Heart left ventricle (tissue), 16 donors: ENCODE measurements at regions not wholly inside any gene's neighbourhood (a gene's known extent, or its start where the extent isn't known, plus 50 kb on each side); places are given as distances from the start of the nearest gene placed in this dataset.

ENCODE experiments used
- ATAC-seq, 4 donors: fragments of 200-7000 bp; cut with Tn5 transposase; one replicate each; pipeline ENCODE4 v1.9.1; 2020 to 2022; ENCODE audit warnings: moderate library complexity in 4 of 4, mild to moderate bottlenecking in 3 of 4, moderate number of reproducible peaks in 1 of 4
- DNase-seq, 5 donors: peaks; one replicate each; pipeline ENCODE4 v3.0.0-alpha.2; 2020
- H3K27ac ChIP-seq, 12 donors: fragments of 200-600 bp; sonication (generic) in 4 of 12; one replicate each; pipeline versions ENCODE4 v1.5.0 to v1.8.0; 2016 to 2022; ENCODE audit warnings: mild to moderate bottlenecking in 2 of 12
- H3K27me3 ChIP-seq, 9 donors: fragments of 200-600 bp; sonication (generic) in 2 of 9; one replicate each; pipeline versions ENCODE4 v1.5.1 to v1.8.0; 2016 to 2022; ENCODE audit warnings: mild to moderate bottlenecking in 3 of 9
- H3K36me3 ChIP-seq, 9 donors: fragments of 200-600 bp; sonication (generic) in 2 of 9; one replicate each; pipeline versions ENCODE4 v1.5.0 to v1.8.0; 2018 to 2022; ENCODE audit warnings: mild to moderate bottlenecking in 2 of 9
- H3K4me1 ChIP-seq, 12 donors: fragments of 200-600 bp; sonication (generic) in 4 of 12; one replicate each; pipeline versions ENCODE4 v1.5.0 to v1.8.0; 2016 to 2022; ENCODE audit warnings: mild to moderate bottlenecking in 3 of 12
- H3K4me3 ChIP-seq, 12 donors: fragments of 200-600 bp; sonication (generic) in 4 of 12; one replicate each; pipeline versions ENCODE4 v1.5.0 to v1.8.0; 2017 to 2022; ENCODE audit warnings: mild to moderate bottlenecking in 9 of 12, moderate library complexity in 4 of 12
- H3K9me3 ChIP-seq, 12 donors: fragments of 200-600 bp; sonication (generic) in 4 of 12; one replicate each; pipeline versions ENCODE4 v1.5.0 to v1.8.0; 2016 to 2022; ENCODE audit warnings: mild to moderate bottlenecking in 1 of 12
- CTCF ChIP-seq, 12 donors: fragments of 200-600 bp; sonication (generic) in 4 of 12; IDR thresholded peaks; one replicate each; pipeline versions ENCODE4 v1.5.0 to v1.8.0; 2018 to 2022; ENCODE audit warnings: antibody characterized with exemption in 12 of 12, mild to moderate bottlenecking in 5 of 12
- POLR2A ChIP-seq, 2 donors: fragments of 450-650 bp; IDR thresholded peaks; one replicate each; pipeline ENCODE4 v1.6.1; 2017; ENCODE audit warnings: antibody characterized with exemption in 2 of 2, mild to moderate bottlenecking in 2 of 2, moderate library complexity in 2 of 2
- WGBS, 4 donors: extraction: QIAGEN DNeasy Blood & Tissue Kit in 2 of 4; methylation state at CpG; one replicate each; pipeline versions ENCODE4 v1.1.5 to v1.1.7; 2013 to 2018; 5-methylcytosine and 5-hydroxymethylcytosine counted together
- intact Hi-C, 10 donors: fragments of 100-400 bp; cut with DNase I; formaldehyde crosslinking; loops; one replicate each; pipeline versions ENCODE4 v1.11.1 to v1.14.2; 2022
- donor health status: ischemic (EF 13 %, LVEDD 7.1; RV severe dilation, severe dysfunction).
- donor health status: healthy with polysubstance abuse.
- donor health status: DM: no; HTN: yes; CAD: no.
- donor health status: DM: no; HTN: no; CAD: no.
- donor health status: ischemic (EF 25% LVEDD 6.9; RV normal size, moderate dysfunction).
- donor health status: ischemic (EF 25% LVEDD 5.7; RV mildly dilated, moderate dysfunction).
- donor health status: healthy.
- donor health status: DM: yes; HTN: yes; CAD: no.
- donor health status: ischemic (EF 35%, LVEDD 5.7; RV mildly dilated, moderate dysfunction).
- donor health status: nonischemic (EF 11% LVEDD 7.7; RV severe dilation, severe dysfunction).
- donor health status: DM: yes; HTN: yes; CAD: no.
- donor health status: PGD.
- donor health status: ischemic (EF 29% LVEDD 5.4; RV normal size, mild dysfunction).
- donor health status: nonischemic (EF 23%, LVEDD 6.1; RV moderate dilation, normal function).

GRCh38 chr3:110528305-110529121, 543.1 kb upstream of the NECTIN3 start:
- TF ChIP-seq POLR2A (IDR thresholded peaks at IDR 0.05) = no peak
- no peak for TF ChIP-seq CTCF (IDR thresholded peaks at IDR 0.05)
- no peaks in the 10 kb centered on the region for H3K9me3 ChIP-seq
- DNase-seq (no peak), ATAC-seq (no peak)
- intact Hi-C loops = no loop called here
- H3K27ac ChIP-seq = no peak overlapping the region
- no peaks in the 10 kb centered on the region for H3K36me3 ChIP-seq
- 75 to 83% (median 80%) methylated on average over 4 of the region's 4 CpGs for WGBS, 4 donors
- no peak overlapping the region for H3K4me3 ChIP-seq
- H3K4me1 ChIP-seq = no peaks in the 10 kb centered on the region
- no peaks in the 10 kb centered on the region for H3K27me3 ChIP-seq

GRCh38 chr3:110530902-110531301, 540.7 kb upstream of the NECTIN3 start:
- Histone ChIP-seq H3K9me3 (no peaks in the 10 kb centered on the region), H3K4me3 (no peak overlapping the region), H3K27ac (no peak overlapping the region), H3K36me3 (no peaks in the 10 kb centered on the region), H3K4me1 (no peaks in the 10 kb centered on the region), H3K27me3 (no peaks in the 10 kb centered on the region)
- DNase-seq = no peak
- intact Hi-C loops = no loop called here
- WGBS, 4 donors = 54 to 66% (median 62%) methylated on average over 2 of the region's 2 CpGs
- TF ChIP-seq POLR2A (IDR thresholded peaks at IDR 0.05) (no peak), CTCF (IDR thresholded peaks at IDR 0.05) (no peak)
- no peak for ATAC-seq

GRCh38 chr3:110533089-110533488, 538.5 kb upstream of the NECTIN3 start:
- no peak for TF ChIP-seq CTCF (IDR thresholded peaks at IDR 0.05)
- TF ChIP-seq POLR2A (IDR thresholded peaks at IDR 0.05) = no peak
- H3K4me3 ChIP-seq = no peak overlapping the region
- no peaks in the 10 kb centered on the region for H3K9me3 ChIP-seq
- intact Hi-C loops = no loop called here
- no peaks in the 10 kb centered on the region for H3K36me3 ChIP-seq
- no peak overlapping the region for H3K27ac ChIP-seq
- ATAC-seq (no peak), DNase-seq (no peak)
- H3K4me1 ChIP-seq = no peaks in the 10 kb centered on the region
- H3K27me3 ChIP-seq = no peaks in the 10 kb centered on the region

- WGBS, 4 donors = 44 to 52% (median 51%) methylated on average over 3 of the region's 3 CpGs
- H3K4me1 ChIP-seq = no peaks in the 10 kb centered on the region
- ATAC-seq = no peak
- no peak overlapping the region for H3K4me3 ChIP-seq
- no peaks in the 10 kb centered on the region for H3K9me3 ChIP-seq
- intact Hi-C loops = no loop called here
- no peak for DNase-seq
- TF ChIP-seq CTCF (IDR thresholded peaks at IDR 0.05) = no peak
- no peak for TF ChIP-seq POLR2A (IDR thresholded peaks at IDR 0.05)
- no peaks in the 10 kb centered on the region for H3K36me3 ChIP-seq
- H3K27me3 ChIP-seq = no peaks in the 10 kb centered on the region
- H3K27ac ChIP-seq = no peak overlapping the region
Observed at GRCh38 chr3:110542552-110543150, 529.0 kb upstream of the NECTIN3 start.
